ENCODE measurements at regions not wholly inside any gene's neighbourhood (a gene's known extent, or its start where the extent isn't known, plus 50 kb on each side); places are given as distances from the start of the nearest gene placed in this dataset.

- no TSS peak for BruUV-seq (replicated peaks)
- POLR2A ChIA-PET = no interaction called here
- H3K27me3 ChIP-seq (ENCODE audit: insufficient read depth, low read length) = no peaks in the 10 kb centered on the region
- H2AFZ ChIP-seq (ENCODE audit: low read depth, low read length, poor library complexity, severe bottlenecking) = no peak overlapping the region
- H3K4me2 ChIP-seq (ENCODE audit: low read length) = no peak overlapping the region
- no peaks in the 10 kb centered on the region for H3K9me2 ChIP-seq (ENCODE audit: insufficient read depth)
- DNase-seq (ENCODE audit: low read depth, low spot score) (no peak), ATAC-seq (no peak)
- TF ChIP-seq SP1 (IDR thresholded peaks at IDR 0.05; ENCODE audit: low read depth) = no peak
- no peak for TF ChIP-seq SRF (IDR thresholded peaks at IDR 0.05; ENCODE audit: low read depth)
- no peak for TF ChIP-seq TCF7L2 (IDR thresholded peaks at IDR 0.05; ENCODE audit: borderline replicate concordance, extremely low read depth, insufficient read depth, insufficient read length)
- no peak for TF ChIP-seq POLR2AphosphoS5 (IDR thresholded peaks at IDR 0.05; ENCODE audit: low read depth, low read length)
- TF ChIP-seq JUND (IDR thresholded peaks at IDR 0.05) = no peak
- no peak for TF ChIP-seq ZFX (IDR thresholded peaks at IDR 0.05)
- no peak for TF ChIP-seq ELF1 (IDR thresholded peaks at IDR 0.05; ENCODE audit: borderline replicate concordance, low read depth)
- no peak for TF ChIP-seq YY1 (IDR thresholded peaks at IDR 0.05; ENCODE audit: extremely low read depth, insufficient replicate concordance, low read depth, low read length)
- TF ChIP-seq, protein P1, sequence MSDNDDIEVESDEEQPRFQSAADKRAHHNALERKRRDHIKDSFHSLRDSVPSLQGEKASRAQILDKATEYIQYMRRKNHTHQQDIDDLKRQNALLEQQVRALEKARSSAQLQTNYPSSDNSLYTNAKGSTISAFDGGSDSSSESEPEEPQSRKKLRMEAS (IDR thresholded peaks at IDR 0.05) = no peak
- TF ChIP-seq FOSL1 (IDR thresholded peaks at IDR 0.05; ENCODE audit: low read depth) = no peak
- no peak for TF ChIP-seq EGR1 (IDR thresholded peaks at IDR 0.05; ENCODE audit: low read depth)
- no peak for TF ChIP-seq POLR2A (IDR thresholded peaks at IDR 0.05; ENCODE audit: borderline replicate concordance, extremely low read depth, insufficient read depth, insufficient read length)
- TF ChIP-seq, protein P2, sequence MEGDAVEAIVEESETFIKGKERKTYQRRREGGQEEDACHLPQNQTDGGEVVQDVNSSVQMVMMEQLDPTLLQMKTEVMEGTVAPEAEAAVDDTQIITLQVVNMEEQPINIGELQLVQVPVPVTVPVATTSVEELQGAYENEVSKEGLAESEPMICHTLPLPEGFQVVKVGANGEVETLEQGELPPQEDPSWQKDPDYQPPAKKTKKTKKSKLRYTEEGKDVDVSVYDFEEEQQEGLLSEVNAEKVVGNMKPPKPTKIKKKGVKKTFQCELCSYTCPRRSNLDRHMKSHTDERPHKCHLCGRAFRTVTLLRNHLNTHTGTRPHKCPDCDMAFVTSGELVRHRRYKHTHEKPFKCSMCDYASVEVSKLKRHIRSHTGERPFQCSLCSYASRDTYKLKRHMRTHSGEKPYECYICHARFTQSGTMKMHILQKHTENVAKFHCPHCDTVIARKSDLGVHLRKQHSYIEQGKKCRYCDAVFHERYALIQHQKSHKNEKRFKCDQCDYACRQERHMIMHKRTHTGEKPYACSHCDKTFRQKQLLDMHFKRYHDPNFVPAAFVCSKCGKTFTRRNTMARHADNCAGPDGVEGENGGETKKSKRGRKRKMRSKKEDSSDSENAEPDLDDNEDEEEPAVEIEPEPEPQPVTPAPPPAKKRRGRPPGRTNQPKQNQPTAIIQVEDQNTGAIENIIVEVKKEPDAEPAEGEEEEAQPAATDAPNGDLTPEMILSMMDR (IDR thresholded peaks at IDR 0.05 in 2 of 3, conservative IDR thresholded peaks at IDR 0.05 in 1 of 3; ENCODE audit: borderline replicate concordance in 1 of 3, insufficient read depth in 1 of 3, low read depth in 2 of 3, low read length in 2 of 3) = no peak
- TF ChIP-seq, protein P3, sequence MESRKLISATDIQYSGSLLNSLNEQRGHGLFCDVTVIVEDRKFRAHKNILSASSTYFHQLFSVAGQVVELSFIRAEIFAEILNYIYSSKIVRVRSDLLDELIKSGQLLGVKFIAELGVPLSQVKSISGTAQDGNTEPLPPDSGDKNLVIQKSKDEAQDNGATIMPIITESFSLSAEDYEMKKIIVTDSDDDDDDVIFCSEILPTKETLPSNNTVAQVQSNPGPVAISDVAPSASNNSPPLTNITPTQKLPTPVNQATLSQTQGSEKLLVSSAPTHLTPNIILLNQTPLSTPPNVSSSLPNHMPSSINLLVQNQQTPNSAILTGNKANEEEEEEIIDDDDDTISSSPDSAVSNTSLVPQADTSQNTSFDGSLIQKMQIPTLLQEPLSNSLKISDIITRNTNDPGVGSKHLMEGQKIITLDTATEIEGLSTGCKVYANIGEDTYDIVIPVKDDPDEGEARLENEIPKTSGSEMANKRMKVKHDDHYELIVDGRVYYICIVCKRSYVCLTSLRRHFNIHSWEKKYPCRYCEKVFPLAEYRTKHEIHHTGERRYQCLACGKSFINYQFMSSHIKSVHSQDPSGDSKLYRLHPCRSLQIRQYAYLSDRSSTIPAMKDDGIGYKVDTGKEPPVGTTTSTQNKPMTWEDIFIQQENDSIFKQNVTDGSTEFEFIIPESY (IDR thresholded peaks at IDR 0.05; ENCODE audit: extremely low read depth, insufficient replicate concordance, low read length) = no peak
- TF ChIP-seq CEBPB (IDR thresholded peaks at IDR 0.05; ENCODE audit: low read depth) = no peak
- TF ChIP-seq EZH2 (IDR thresholded peaks at IDR 0.05) = no peak
- TF ChIP-seq, protein P4, sequence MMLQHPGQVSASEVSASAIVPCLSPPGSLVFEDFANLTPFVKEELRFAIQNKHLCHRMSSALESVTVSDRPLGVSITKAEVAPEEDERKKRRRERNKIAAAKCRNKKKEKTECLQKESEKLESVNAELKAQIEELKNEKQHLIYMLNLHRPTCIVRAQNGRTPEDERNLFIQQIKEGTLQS (IDR thresholded peaks at IDR 0.05) = no peak
- TF ChIP-seq, protein P5, sequence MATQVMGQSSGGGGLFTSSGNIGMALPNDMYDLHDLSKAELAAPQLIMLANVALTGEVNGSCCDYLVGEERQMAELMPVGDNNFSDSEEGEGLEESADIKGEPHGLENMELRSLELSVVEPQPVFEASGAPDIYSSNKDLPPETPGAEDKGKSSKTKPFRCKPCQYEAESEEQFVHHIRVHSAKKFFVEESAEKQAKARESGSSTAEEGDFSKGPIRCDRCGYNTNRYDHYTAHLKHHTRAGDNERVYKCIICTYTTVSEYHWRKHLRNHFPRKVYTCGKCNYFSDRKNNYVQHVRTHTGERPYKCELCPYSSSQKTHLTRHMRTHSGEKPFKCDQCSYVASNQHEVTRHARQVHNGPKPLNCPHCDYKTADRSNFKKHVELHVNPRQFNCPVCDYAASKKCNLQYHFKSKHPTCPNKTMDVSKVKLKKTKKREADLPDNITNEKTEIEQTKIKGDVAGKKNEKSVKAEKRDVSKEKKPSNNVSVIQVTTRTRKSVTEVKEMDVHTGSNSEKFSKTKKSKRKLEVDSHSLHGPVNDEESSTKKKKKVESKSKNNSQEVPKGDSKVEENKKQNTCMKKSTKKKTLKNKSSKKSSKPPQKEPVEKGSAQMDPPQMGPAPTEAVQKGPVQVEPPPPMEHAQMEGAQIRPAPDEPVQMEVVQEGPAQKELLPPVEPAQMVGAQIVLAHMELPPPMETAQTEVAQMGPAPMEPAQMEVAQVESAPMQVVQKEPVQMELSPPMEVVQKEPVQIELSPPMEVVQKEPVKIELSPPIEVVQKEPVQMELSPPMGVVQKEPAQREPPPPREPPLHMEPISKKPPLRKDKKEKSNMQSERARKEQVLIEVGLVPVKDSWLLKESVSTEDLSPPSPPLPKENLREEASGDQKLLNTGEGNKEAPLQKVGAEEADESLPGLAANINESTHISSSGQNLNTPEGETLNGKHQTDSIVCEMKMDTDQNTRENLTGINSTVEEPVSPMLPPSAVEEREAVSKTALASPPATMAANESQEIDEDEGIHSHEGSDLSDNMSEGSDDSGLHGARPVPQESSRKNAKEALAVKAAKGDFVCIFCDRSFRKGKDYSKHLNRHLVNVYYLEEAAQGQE (IDR thresholded peaks at IDR 0.05; ENCODE audit: low read depth) = no peak
- TF ChIP-seq SIN3A (IDR thresholded peaks at IDR 0.05; ENCODE audit: low read depth) = no peak
- no peak for TF ChIP-seq CBX3 (IDR thresholded peaks at IDR 0.05; ENCODE audit: low read depth)
- CTCF ChIA-PET = no interaction called here
- H3K4me1 ChIP-seq (ENCODE audit: control insufficient read depth in 1 of 2, insufficient read depth in 2 of 2, low read length in 2 of 2) = peaks cover 0 to 5% of the 10 kb centered on the region in 2 experiments; a peak in 1 of 4 replicates
- H3K27ac ChIP-seq (ENCODE audit: low read depth, low read length) = no peak overlapping the region
- H3K9ac ChIP-seq (ENCODE audit: low read length) = no peak overlapping the region
- H4K20me1 ChIP-seq (ENCODE audit: insufficient read depth) = no peaks in the 10 kb centered on the region
- H3K36me3 ChIP-seq (ENCODE audit: control insufficient read depth in 1 of 2, insufficient read depth in 2 of 2, low read length in 2 of 2) = no peaks in the 10 kb centered on the region
- intact Hi-C loops (cut with micrococcal nuclease) = no loop called here
- no peak overlapping the region for H3K4me3 ChIP-seq (replicated peaks in 1 of 2; ENCODE audit: low read depth in 1 of 2, low read length in 2 of 2)
- no peaks in the 10 kb centered on the region for H3K79me2 ChIP-seq (ENCODE audit: insufficient read depth, low read length)
- RAD21 ChIA-PET (ENCODE audit: low non-redundant PET in 1 of 2, low total read pairs in 2 of 2, uncharacterized antibody in 2 of 2, unreplicated experiment in 2 of 2) = no interaction called here
- no peaks in the 10 kb centered on the region for H3K9me3 ChIP-seq (ENCODE audit: control insufficient read depth in 1 of 2, insufficient read depth in 1 of 2, low read depth in 1 of 2, low read length in 2 of 2)
Observed at GRCh38 chr16:52963212-52963854, 89.4 kb downstream of the CHD9NB start.

Data from HCT116 (cell line).